ENCODE measurements at regions not wholly inside any gene's neighbourhood (a gene's known extent, or its start where the extent isn't known, plus 50 kb on each side); places are given as distances from the start of the nearest gene placed in this dataset.

- TF ChIP-seq CTCF (IDR thresholded peaks at IDR 0.05) (no peak), POLR2A (IDR thresholded peaks at IDR 0.05) (no peak), EP300 (IDR thresholded peaks at IDR 0.05) (no peak)
Observed at GRCh38 chr3:127418560-127419147, 130.8 kb upstream of the PRR20G start.
